ENCODE measurements at regions not wholly inside any gene's neighbourhood (a gene's known extent, or its start where the extent isn't known, plus 50 kb on each side); places are given as distances from the start of the nearest gene placed in this dataset.

DNA sequence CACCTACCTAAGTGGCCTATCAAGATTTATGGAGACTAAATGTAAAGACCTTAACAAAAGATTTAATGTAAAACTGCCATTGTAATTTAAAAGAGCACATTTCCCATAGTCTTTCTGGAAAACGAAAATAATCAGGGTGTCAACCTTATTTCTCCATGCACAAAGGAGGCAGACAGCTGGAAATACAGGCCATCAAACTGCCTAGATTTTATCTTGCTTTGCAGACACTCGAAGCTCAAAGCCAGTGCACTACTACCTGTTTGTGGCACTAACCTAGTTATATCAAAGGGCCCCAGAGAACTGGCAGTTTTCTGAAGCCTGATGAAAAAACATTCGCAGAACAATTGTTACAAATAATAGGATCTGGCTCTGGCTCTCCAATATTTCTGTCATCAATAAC is 863.9 kb downstream of the STPG2 start:
- TF ChIP-seq CTCF (IDR thresholded peaks at IDR 0.05) (no peak), POLR2A (IDR thresholded peaks at IDR 0.05) (no peak)

Data from body of pancreas (tissue), 4 donors.